Tibial nerve (tissue), 4 donors: ENCODE measurements at regions not wholly inside any gene's neighbourhood (a gene's known extent, or its start where the extent isn't known, plus 50 kb on each side); places are given as distances from the start of the nearest gene placed in this dataset.

ENCODE experiments used
- EP300 ChIP-seq, 2 donors: sonication (generic); formaldehyde crosslinking; IDR thresholded peaks; one replicate each; pipeline ENCODE4 v1.6.1; 2017; ENCODE audit warnings: antibody characterized with exemption in 2 of 2, mild to moderate bottlenecking in 1 of 2
- POLR2A ChIP-seq, 2 donors: fragments of 450-650 bp; IDR thresholded peaks; one replicate each; pipeline ENCODE4 v1.6.1; 2017; ENCODE audit warnings: antibody characterized with exemption in 2 of 2, mild to moderate bottlenecking in 2 of 2, moderate library complexity in 2 of 2
- TF ChIP-seq, protein P1 (sequence below), 5 experiments: fragments of 200-600 bp in 3 of 5; fragments of 450-650 bp in 2 of 5; sonication (generic) in 3 of 5; IDR thresholded peaks; one replicate each; pipeline ENCODE4 v1.5.1; 2016 to 2019; ENCODE audit warnings: antibody characterized with exemption in 5 of 5, mild to moderate bottlenecking in 3 of 5, moderate library complexity in 2 of 5

DNA sequence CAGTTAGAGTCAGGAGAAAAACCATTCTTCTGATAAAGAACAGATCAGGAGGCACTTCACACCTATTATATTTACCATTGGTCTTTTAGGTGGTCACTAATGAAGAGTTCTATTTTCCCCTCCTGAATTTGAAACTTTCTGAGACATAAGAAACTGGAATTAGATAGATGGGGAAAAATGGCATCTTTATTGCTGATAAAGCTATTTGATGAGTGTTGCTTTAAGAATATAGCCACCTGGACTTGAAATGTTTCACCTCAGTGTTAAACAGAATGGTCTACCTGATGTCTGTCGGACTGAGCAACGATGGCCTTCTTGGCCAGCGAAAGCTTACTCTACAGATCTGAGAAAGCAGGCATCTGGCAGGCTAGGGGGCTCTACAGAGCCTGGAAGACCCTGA is 107.0 kb downstream of the SLITRK5 start:
- TF ChIP-seq, protein P1, sequence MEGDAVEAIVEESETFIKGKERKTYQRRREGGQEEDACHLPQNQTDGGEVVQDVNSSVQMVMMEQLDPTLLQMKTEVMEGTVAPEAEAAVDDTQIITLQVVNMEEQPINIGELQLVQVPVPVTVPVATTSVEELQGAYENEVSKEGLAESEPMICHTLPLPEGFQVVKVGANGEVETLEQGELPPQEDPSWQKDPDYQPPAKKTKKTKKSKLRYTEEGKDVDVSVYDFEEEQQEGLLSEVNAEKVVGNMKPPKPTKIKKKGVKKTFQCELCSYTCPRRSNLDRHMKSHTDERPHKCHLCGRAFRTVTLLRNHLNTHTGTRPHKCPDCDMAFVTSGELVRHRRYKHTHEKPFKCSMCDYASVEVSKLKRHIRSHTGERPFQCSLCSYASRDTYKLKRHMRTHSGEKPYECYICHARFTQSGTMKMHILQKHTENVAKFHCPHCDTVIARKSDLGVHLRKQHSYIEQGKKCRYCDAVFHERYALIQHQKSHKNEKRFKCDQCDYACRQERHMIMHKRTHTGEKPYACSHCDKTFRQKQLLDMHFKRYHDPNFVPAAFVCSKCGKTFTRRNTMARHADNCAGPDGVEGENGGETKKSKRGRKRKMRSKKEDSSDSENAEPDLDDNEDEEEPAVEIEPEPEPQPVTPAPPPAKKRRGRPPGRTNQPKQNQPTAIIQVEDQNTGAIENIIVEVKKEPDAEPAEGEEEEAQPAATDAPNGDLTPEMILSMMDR (IDR thresholded peaks at IDR 0.05): no peak
- TF ChIP-seq EP300 (IDR thresholded peaks at IDR 0.05): no peak
- no peak for TF ChIP-seq POLR2A (IDR thresholded peaks at IDR 0.05)
